A549 (cell line): ENCODE measurements at regions not wholly inside any gene's neighbourhood (a gene's known extent, or its start where the extent isn't known, plus 50 kb on each side); places are given as distances from the start of the nearest gene placed in this dataset.

Source experiments
- CEBPB ChIP-seq, 2 experiments: fragments of >200 bp in 1 of 2; sonication (Bioruptor Twin) in 1 of 2; formaldehyde crosslinking in 1 of 2; IDR thresholded peaks; 2 replicates each; pipeline ENCODE4 v1.6.1; 2012 to 2016
- EP300 ChIP-seq, 2 experiments: fragments of >200 bp; sonication (Bioruptor Twin); formaldehyde crosslinking; IDR thresholded peaks; 2 replicates in 1 of 2; 3 replicates in 1 of 2; pipeline ENCODE4 v1.6.1; 2016 to 2017
- FOSL2 ChIP-seq, 2 experiments: fragments of 450-650 bp in 1 of 2; fragments of >200 bp in 1 of 2; sonication (Bioruptor Twin) in 1 of 2; formaldehyde crosslinking; IDR thresholded peaks; 2 replicates each; pipeline versions ENCODE4 v1.5.0 to v1.6.1; 2016 to 2020; ENCODE audit warnings: mild to moderate bottlenecking in 1 of 2, moderate library complexity in 1 of 2
- HDAC2 ChIP-seq: fragments of 200-600 bp; sonication (generic); IDR thresholded peaks from 2 replicates; pipeline ENCODE4 v1.6.1; 2016
- HEYL ChIP-seq: fragments of 250-450 bp; sonication (Bioruptor Pico); IDR thresholded peaks from 2 replicates; pipeline ENCODE4 v1.8.0; 2021; ENCODE audit warnings: mild to moderate bottlenecking, moderate library complexity
- RCOR1 ChIP-seq: fragments of 150-350 bp; IDR thresholded peaks from 2 replicates; pipeline ENCODE4 v1.6.1; 2014; ENCODE audit warnings: antibody characterized with exemption, low read length, low read depth
- SMC3 ChIP-seq: fragments of >200 bp; sonication (Bioruptor Twin); formaldehyde crosslinking; IDR thresholded peaks from 3 replicates; pipeline ENCODE4 v1.6.1; 2018; ENCODE audit warnings: inconsistent platforms
- USF2 ChIP-seq: fragments of 450-650 bp; IDR thresholded peaks from 2 replicates; pipeline ENCODE4 v1.6.1; 2014; ENCODE audit warnings: antibody characterized with exemption
- ZC3H11A ChIP-seq: fragments of 450-650 bp; IDR thresholded peaks from 2 replicates; pipeline ENCODE4 v1.6.1; 2014; ENCODE audit warnings: antibody characterized with exemption, mild to moderate bottlenecking
- TF ChIP-seq, protein P1 (sequence below): fragments of >200 bp; sonication (Bioruptor Twin); formaldehyde crosslinking; IDR thresholded peaks from 3 replicates; pipeline ENCODE4 v1.5.1; 2016
- TF ChIP-seq, protein P2 (sequence below): fragments of 150-350 bp; IDR thresholded peaks from 2 replicates; pipeline ENCODE4 v1.6.1; 2014; ENCODE audit warnings: low read depth, mild to moderate bottlenecking, low read length

DNA sequence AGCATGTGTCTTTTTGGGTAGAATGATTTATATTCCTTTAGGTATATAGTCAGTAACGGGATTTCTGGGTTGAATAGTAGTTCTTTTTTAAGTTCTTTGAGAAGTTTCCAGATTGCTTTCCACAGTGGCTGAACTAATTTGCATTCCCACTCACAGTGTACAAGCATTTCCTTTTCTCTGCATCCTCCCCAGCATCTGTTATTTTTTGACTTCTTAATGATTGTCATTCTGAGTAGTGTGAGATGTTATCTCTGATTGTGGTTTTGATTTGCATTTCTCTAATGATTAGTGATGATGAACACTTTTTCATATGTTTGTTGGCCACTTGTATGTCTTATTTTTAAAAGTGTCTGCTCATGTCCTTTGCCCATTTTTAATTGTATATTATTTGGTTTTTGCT lies 337.6 kb downstream of the EFHB start:
- TF ChIP-seq HEYL (CRISPR knock-in tag) (no peak), CEBPB (IDR thresholded peaks at IDR 0.05) (no peak), HDAC2 (no peak), RCOR1 (no peak), EP300 (IDR thresholded peaks at IDR 0.05) (no peak), ZC3H11A (no peak), SMC3 (no peak), USF2 (no peak), FOSL2 (IDR thresholded peaks at IDR 0.05) (no peak), FOSL2 (CRISPR knock-in tag; IDR thresholded peaks at IDR 0.05) (no peak)
- TF ChIP-seq, protein P1, sequence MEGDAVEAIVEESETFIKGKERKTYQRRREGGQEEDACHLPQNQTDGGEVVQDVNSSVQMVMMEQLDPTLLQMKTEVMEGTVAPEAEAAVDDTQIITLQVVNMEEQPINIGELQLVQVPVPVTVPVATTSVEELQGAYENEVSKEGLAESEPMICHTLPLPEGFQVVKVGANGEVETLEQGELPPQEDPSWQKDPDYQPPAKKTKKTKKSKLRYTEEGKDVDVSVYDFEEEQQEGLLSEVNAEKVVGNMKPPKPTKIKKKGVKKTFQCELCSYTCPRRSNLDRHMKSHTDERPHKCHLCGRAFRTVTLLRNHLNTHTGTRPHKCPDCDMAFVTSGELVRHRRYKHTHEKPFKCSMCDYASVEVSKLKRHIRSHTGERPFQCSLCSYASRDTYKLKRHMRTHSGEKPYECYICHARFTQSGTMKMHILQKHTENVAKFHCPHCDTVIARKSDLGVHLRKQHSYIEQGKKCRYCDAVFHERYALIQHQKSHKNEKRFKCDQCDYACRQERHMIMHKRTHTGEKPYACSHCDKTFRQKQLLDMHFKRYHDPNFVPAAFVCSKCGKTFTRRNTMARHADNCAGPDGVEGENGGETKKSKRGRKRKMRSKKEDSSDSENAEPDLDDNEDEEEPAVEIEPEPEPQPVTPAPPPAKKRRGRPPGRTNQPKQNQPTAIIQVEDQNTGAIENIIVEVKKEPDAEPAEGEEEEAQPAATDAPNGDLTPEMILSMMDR, result no peak
- TF ChIP-seq, protein P2, sequence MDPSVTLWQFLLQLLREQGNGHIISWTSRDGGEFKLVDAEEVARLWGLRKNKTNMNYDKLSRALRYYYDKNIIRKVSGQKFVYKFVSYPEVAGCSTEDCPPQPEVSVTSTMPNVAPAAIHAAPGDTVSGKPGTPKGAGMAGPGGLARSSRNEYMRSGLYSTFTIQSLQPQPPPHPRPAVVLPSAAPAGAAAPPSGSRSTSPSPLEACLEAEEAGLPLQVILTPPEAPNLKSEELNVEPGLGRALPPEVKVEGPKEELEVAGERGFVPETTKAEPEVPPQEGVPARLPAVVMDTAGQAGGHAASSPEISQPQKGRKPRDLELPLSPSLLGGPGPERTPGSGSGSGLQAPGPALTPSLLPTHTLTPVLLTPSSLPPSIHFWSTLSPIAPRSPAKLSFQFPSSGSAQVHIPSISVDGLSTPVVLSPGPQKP, result no peak
